HepG2 (cell line): ENCODE measurements at regions not wholly inside any gene's neighbourhood (a gene's known extent, or its start where the extent isn't known, plus 50 kb on each side); places are given as distances from the start of the nearest gene placed in this dataset.

Experiments
- ATAC-seq: fragments of 200-7000 bp; cut with Tn5 transposase; 3 replicates; pipeline ENCODE4 v1.9.1; 2020; ENCODE audit warnings: mild to moderate bottlenecking, moderate library complexity
- BruUV-seq: library from RNA; stranded (reverse); fragments of 400-500 nt; replicated peaks from 2 replicates; lab custom pipeline; 2021; lab: Mats Ljungman, UMichigan
- CTCF ChIA-PET: fragments of 300-600 bp; formaldehyde crosslinking; extraction: SDS; loops from one replicate; lab custom pipeline; 2021; ENCODE audit warnings: low total read pairs, inconsistent platforms, low intra/inter-chr PET ratio; lab: Yijun Ruan, JAX
- POLR2A ChIA-PET: fragments of 350-600 bp; sonication (Branson Sonifier 250); formaldehyde crosslinking; loops from one replicate; lab custom pipeline; 2020; ENCODE audit warnings: antibody characterized with exemption, inconsistent platforms; lab: Yijun Ruan, JAX
- DNase-seq: peaks from one replicate; pipeline ENCODE4 v3.0.0-alpha.2; 2015; ENCODE audit warnings: low spot score
- FAIRE-seq: peaks from 3 replicates; lab custom pipeline; 2011; peaks lifted over from hg19 to GRCh38; lab: Jason Lieb, UNC
- H2AFZ ChIP-seq: one replicate; pipeline ENCODE4 v1.6.1; 2011; ENCODE audit warnings: low read length, inconsistent platforms
- H3K27ac ChIP-seq: fragments of 300-600 bp; 3 replicates; pipeline ENCODE4 v1.8.0; 2011; ENCODE audit warnings: mixed run types, mild to moderate bottlenecking, mixed read lengths, low read length, inconsistent platforms; ENCODE audit not compliant: insufficient read depth; ENCODE audit errors: extremely low read length
- H3K27me3 ChIP-seq, 2 experiments: fragments of 200-600 bp in 1 of 2; 2 replicates in 1 of 2; 3 replicates in 1 of 2; pipeline versions ENCODE4 v1.6.0 to v1.8.0; 2011; ENCODE audit warnings: low read length in 2 of 2, mild to moderate bottlenecking in 2 of 2, moderate library complexity in 2 of 2, inconsistent platforms in 1 of 2; ENCODE audit not compliant: insufficient read depth in 2 of 2, control insufficient read depth in 1 of 2
- H3K36me3 ChIP-seq, 2 experiments: fragments of 200-600 bp in 1 of 2; replicated peaks in 1 of 2; 2 replicates in 1 of 2; 3 replicates in 1 of 2; pipeline versions ENCODE4 v1.5.1 to v1.8.0; 2011; ENCODE audit warnings: low read length in 2 of 2, inconsistent platforms in 1 of 2; ENCODE audit not compliant: insufficient read depth in 2 of 2, control insufficient read depth in 1 of 2
- H3K4me1 ChIP-seq: 2 replicates; pipeline ENCODE4 v1.5.1; 2012; ENCODE audit warnings: low read length, inconsistent platforms; ENCODE audit not compliant: insufficient read depth
- H3K4me2 ChIP-seq: 2 replicates; pipeline ENCODE4 v1.6.0; 2011; ENCODE audit warnings: low read depth, low read length, inconsistent platforms
- H3K4me3 ChIP-seq, 3 experiments: fragments of 200-600 bp in 1 of 3; sonication (generic), shearing (Covaris generic) in 1 of 3; replicated peaks in 1 of 3; 2 replicates each; pipeline ENCODE4 v1.5.1; 2011 to 2016; ENCODE audit warnings: low read length in 3 of 3, inconsistent platforms in 2 of 3, low read depth in 2 of 3, mild to moderate bottlenecking in 2 of 3, control low read depth in 1 of 3, mixed read lengths in 1 of 3; ENCODE audit not compliant: insufficient read depth in 1 of 3
- H3K79me2 ChIP-seq: one replicate; pipeline ENCODE4 v1.6.1; 2011; ENCODE audit warnings: low read length, inconsistent platforms; ENCODE audit not compliant: insufficient read depth
- H3K9ac ChIP-seq: 2 replicates; pipeline ENCODE4 v1.6.0; 2011; ENCODE audit warnings: mild to moderate bottlenecking, low read depth, low read length, inconsistent platforms; ENCODE audit not compliant: insufficient read depth
- H3K9me3 ChIP-seq: 2 replicates; pipeline ENCODE4 v1.5.1; 2012; ENCODE audit warnings: mild to moderate bottlenecking, low read length
- H4K20me1 ChIP-seq: 2 replicates; pipeline ENCODE4 v1.6.0; 2011; ENCODE audit warnings: inconsistent platforms, mild to moderate bottlenecking, low read length, moderate library complexity; ENCODE audit not compliant: insufficient read depth
- HNRNPUL1 ChIP-seq: fragments of 200-400 bp; formaldehyde crosslinking; IDR thresholded peaks from 2 replicates; pipeline ENCODE4 v1.6.1; 2017; ENCODE audit warnings: low read depth, mild to moderate bottlenecking, low read length, moderate library complexity
- SIN3A ChIP-seq: IDR thresholded peaks from 2 replicates; pipeline ENCODE4 v1.6.1; 2011; ENCODE audit warnings: low read depth, mild to moderate bottlenecking, control low read depth, low read length, borderline replicate concordance
- SOX6 ChIP-seq, 2 experiments: fragments of 450-650 bp in 1 of 2; sonication (generic) in 1 of 2; formaldehyde crosslinking in 1 of 2; IDR thresholded peaks; 2 replicates each; pipeline versions ENCODE4 v1.4.0 to v1.6.1; 2017 to 2020; ENCODE audit warnings: antibody characterized with exemption in 1 of 2, mild to moderate bottlenecking in 1 of 2, missing genetic modification reagents in 1 of 2
- SYNCRIP ChIP-seq: fragments of 200-400 bp; formaldehyde crosslinking; IDR thresholded peaks from 2 replicates; pipeline ENCODE4 v1.6.1; 2018; ENCODE audit warnings: mild to moderate bottlenecking, low read depth, low read length; ENCODE audit not compliant: insufficient read depth
- ZNF713 ChIP-seq: sonication (generic); formaldehyde crosslinking; IDR thresholded peaks from 2 replicates; pipeline ENCODE4 v1.4.0; 2020; ENCODE audit warnings: mild to moderate bottlenecking, missing genetic modification reagents
- WGBS: methylation state at CpG from one replicate; pipeline ENCODE4 v1.1.6; 2017; ENCODE audit warnings: low lambda C conversion rate; 5-methylcytosine and 5-hydroxymethylcytosine counted together
- in situ Hi-C: cut with HindIII; loops from 2 replicates; pipeline ENCODE4 v1.10.0; 2017; ENCODE audit warnings: low pct_unique_long_range_greater_than_20kb; ENCODE audit not compliant: extremely low pct_ligation_motif_present
- intact Hi-C: fragments of 100-400 bp; cut with micrococcal nuclease; formaldehyde crosslinking; loops from one replicate; pipeline ENCODE4 v1.10.0; 2022; ENCODE audit not compliant: unreplicated experiment
- TF ChIP-seq, protein P1 (sequence below), 2 experiments: fragments of 450-650 bp in 1 of 2; sonication (generic) in 1 of 2; formaldehyde crosslinking in 1 of 2; IDR thresholded peaks; 2 replicates each; pipeline versions ENCODE4 v1.6.1 to v1.8.0; 2016 to 2022; ENCODE audit warnings: antibody characterized with exemption in 1 of 2, mild to moderate bottlenecking in 1 of 2, missing genetic modification reagents in 1 of 2
- TF ChIP-seq, protein P2 (sequence below): sonication (generic); formaldehyde crosslinking; IDR thresholded peaks from 2 replicates; pipeline ENCODE4 v1.4.0; 2020; ENCODE audit warnings: missing genetic modification reagents, low read depth, mild to moderate bottlenecking, borderline replicate concordance
- TF ChIP-seq, protein P3 (sequence below): sonication (generic); formaldehyde crosslinking; IDR thresholded peaks from 2 replicates; pipeline ENCODE4 v1.5.1; 2020; ENCODE audit warnings: missing genetic modification reagents, mild to moderate bottlenecking, borderline replicate concordance

DNA sequence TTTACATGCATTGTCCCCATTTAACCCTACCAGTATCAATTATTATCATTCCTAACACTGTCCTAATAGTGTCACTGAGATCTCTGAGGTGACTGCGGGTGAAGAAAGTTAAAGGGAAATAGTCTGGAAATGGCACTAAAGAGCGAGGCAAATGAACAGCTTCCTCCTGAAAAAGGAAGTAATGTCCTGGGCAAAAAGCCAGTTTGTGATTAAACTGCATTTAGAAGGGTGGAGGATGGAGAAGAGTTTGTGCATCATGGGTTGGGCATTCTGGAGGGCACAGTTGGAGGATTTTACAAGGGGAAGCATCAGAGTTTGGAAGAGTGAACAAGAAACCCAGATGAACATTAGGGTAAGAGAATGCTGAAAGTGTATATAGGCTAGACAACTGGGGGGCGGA lies 60.5 kb upstream of the SLC25A4 start:
- ATAC-seq: no peak
- ChIA-PET POLR2A (no interaction called here), CTCF (no interaction called here)
- no peak overlapping the region for H2AFZ ChIP-seq
- DNase-seq: no peak
- no TSS peak for BruUV-seq
- H3K9ac ChIP-seq: no peak overlapping the region
- H3K79me2 ChIP-seq: no peaks in the 10 kb centered on the region
- no peak overlapping the region for H3K27ac ChIP-seq
- no peak for TF ChIP-seq SYNCRIP
- TF ChIP-seq, protein P1, sequence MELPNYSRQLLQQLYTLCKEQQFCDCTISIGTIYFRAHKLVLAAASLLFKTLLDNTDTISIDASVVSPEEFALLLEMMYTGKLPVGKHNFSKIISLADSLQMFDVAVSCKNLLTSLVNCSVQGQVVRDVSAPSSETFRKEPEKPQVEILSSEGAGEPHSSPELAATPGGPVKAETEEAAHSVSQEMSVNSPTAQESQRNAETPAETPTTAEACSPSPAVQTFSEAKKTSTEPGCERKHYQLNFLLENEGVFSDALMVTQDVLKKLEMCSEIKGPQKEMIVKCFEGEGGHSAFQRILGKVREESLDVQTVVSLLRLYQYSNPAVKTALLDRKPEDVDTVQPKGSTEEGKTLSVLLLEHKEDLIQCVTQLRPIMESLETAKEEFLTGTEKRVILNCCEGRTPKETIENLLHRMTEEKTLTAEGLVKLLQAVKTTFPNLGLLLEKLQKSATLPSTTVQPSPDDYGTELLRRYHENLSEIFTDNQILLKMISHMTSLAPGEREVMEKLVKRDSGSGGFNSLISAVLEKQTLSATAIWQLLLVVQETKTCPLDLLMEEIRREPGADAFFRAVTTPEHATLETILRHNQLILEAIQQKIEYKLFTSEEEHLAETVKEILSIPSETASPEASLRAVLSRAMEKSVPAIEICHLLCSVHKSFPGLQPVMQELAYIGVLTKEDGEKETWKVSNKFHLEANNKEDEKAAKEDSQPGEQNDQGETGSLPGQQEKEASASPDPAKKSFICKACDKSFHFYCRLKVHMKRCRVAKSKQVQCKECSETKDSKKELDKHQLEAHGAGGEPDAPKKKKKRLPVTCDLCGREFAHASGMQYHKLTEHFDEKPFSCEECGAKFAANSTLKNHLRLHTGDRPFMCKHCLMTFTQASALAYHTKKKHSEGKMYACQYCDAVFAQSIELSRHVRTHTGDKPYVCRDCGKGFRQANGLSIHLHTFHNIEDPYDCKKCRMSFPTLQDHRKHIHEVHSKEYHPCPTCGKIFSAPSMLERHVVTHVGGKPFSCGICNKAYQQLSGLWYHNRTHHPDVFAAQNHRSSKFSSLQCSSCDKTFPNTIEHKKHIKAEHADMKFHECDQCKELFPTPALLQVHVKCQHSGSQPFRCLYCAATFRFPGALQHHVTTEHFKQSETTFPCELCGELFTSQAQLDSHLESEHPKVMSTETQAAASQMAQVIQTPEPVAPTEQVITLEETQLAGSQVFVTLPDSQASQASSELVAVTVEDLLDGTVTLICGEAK (IDR thresholded peaks at IDR 0.05): no peak
- TF ChIP-seq, protein P1 (CRISPR knock-in tag; IDR thresholded peaks at IDR 0.05): no peak
- TF ChIP-seq SIN3A: no peak
- TF ChIP-seq, protein P2, sequence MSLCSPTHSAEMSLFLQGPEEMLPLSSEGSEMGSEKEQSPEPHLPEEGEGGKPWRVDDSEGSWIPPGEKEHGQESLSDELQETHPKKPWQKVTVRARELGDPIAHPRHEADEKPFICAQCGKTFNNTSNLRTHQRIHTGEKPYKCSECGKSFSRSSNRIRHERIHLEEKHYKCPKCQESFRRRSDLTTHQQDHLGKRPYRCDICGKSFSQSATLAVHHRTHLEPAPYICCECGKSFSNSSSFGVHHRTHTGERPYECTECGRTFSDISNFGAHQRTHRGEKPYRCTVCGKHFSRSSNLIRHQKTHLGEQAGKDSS (CRISPR knock-in tag): no peak
- no peak for TF ChIP-seq SOX6 (IDR thresholded peaks at IDR 0.05)
- TF ChIP-seq SOX6 (CRISPR knock-in tag; IDR thresholded peaks at IDR 0.05): no peak
- no peak for TF ChIP-seq HNRNPUL1
- TF ChIP-seq, protein P3, sequence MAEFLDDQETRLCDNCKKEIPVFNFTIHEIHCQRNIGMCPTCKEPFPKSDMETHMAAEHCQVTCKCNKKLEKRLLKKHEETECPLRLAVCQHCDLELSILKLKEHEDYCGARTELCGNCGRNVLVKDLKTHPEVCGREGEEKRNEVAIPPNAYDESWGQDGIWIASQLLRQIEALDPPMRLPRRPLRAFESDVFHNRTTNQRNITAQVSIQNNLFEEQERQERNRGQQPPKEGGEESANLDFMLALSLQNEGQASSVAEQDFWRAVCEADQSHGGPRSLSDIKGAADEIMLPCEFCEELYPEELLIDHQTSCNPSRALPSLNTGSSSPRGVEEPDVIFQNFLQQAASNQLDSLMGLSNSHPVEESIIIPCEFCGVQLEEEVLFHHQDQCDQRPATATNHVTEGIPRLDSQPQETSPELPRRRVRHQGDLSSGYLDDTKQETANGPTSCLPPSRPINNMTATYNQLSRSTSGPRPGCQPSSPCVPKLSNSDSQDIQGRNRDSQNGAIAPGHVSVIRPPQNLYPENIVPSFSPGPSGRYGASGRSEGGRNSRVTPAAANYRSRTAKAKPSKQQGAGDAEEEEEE (CRISPR knock-in tag): no peak
- no peak for TF ChIP-seq ZNF713
- H3K27me3 ChIP-seq: 0 out of 5 replicates have a peak, but pooled peaks cover 0 to 10% of the 10 kb centered on the region in 2 experiments
- in situ Hi-C loops (no loop called here), intact Hi-C loops (no loop called here)
- FAIRE-seq: no peak
- WGBS: 14% methylated on average over 3 of the region's 3 CpGs
- no peak overlapping the region for H3K4me3 ChIP-seq
- no peaks in the 10 kb centered on the region for H3K9me3 ChIP-seq
- no peaks in the 10 kb centered on the region for H3K36me3 ChIP-seq
- H3K4me2 ChIP-seq: no peak overlapping the region
- H4K20me1 ChIP-seq: no peaks in the 10 kb centered on the region
- no peaks in the 10 kb centered on the region for H3K4me1 ChIP-seq
